HEK293T (cell line): ENCODE measurements at regions not wholly inside any gene's neighbourhood (a gene's known extent, or its start where the extent isn't known, plus 50 kb on each side); places are given as distances from the start of the nearest gene placed in this dataset.

Experiments used
- CTCF ChIA-PET: fragments of 350-600 bp; formaldehyde crosslinking; extraction: SDS; loops from one replicate; lab custom pipeline; 2021; ENCODE audit warnings: antibody characterized with exemption, inconsistent platforms; lab: Yijun Ruan, JAX
- POLR2A ChIA-PET: fragments of 350-600 bp; formaldehyde crosslinking; extraction: SDS; loops from one replicate; lab custom pipeline; 2020; ENCODE audit warnings: antibody characterized with exemption, inconsistent platforms; lab: Yijun Ruan, JAX
- DNase-seq: peaks from one replicate; pipeline ENCODE4 v3.0.0; 2012; ENCODE audit warnings: mixed read lengths; ENCODE audit errors: extremely low spot score
- ARNT ChIP-seq: fragments of 450-650 bp; IDR thresholded peaks from 2 replicates; pipeline ENCODE4 v1.6.1; 2017; ENCODE audit warnings: mild to moderate bottlenecking
- BHLHE40 ChIP-seq: fragments of 450-650 bp; IDR thresholded peaks from 2 replicates; pipeline ENCODE4 v1.6.1; 2016; ENCODE audit warnings: mild to moderate bottlenecking, moderate library complexity, borderline replicate concordance
- CTBP1 ChIP-seq: fragments of 450-650 bp; IDR thresholded peaks from 2 replicates; pipeline ENCODE4 v1.6.1; 2016; ENCODE audit warnings: borderline replicate concordance
- ELF4 ChIP-seq: fragments of 450-650 bp; IDR thresholded peaks from 2 replicates; pipeline ENCODE4 v1.6.1; 2017; ENCODE audit warnings: antibody characterized with exemption
- FOXA1 ChIP-seq: fragments of 450-650 bp; IDR thresholded peaks from 2 replicates; pipeline ENCODE4 v1.6.1; 2016; ENCODE audit warnings: mild to moderate bottlenecking
- FOXK2 ChIP-seq: fragments of 450-650 bp; IDR thresholded peaks from 2 replicates; pipeline ENCODE4 v1.6.1; 2016; ENCODE audit warnings: mild to moderate bottlenecking
- FOXM1 ChIP-seq: fragments of 450-650 bp; IDR thresholded peaks from 2 replicates; pipeline ENCODE4 v1.6.1; 2017; ENCODE audit warnings: mild to moderate bottlenecking, borderline replicate concordance
- HDGF ChIP-seq: fragments of 450-650 bp; IDR thresholded peaks from 2 replicates; pipeline ENCODE4 v1.6.1; 2017; ENCODE audit warnings: antibody characterized with exemption, borderline replicate concordance
- L3MBTL2 ChIP-seq: fragments of 450-650 bp; conservative IDR thresholded peaks from 2 replicates; pipeline ENCODE4 v1.6.1; 2016; ENCODE audit warnings: mild to moderate bottlenecking
- LEF1 ChIP-seq: fragments of 450-650 bp; IDR thresholded peaks from 2 replicates; pipeline ENCODE4 v1.6.1; 2017; ENCODE audit warnings: mild to moderate bottlenecking, borderline replicate concordance
- NFRKB ChIP-seq: fragments of 450-650 bp; IDR thresholded peaks from 2 replicates; pipeline ENCODE4 v1.6.1; 2016; ENCODE audit warnings: mild to moderate bottlenecking, moderate library complexity
- PKNOX1 ChIP-seq: fragments of 450-650 bp; IDR thresholded peaks from 2 replicates; pipeline ENCODE4 v1.6.1; 2016
- SP1 ChIP-seq: fragments of 450-650 bp; IDR thresholded peaks from 2 replicates; pipeline ENCODE4 v1.6.1; 2017
- SUZ12 ChIP-seq: fragments of 450-650 bp; IDR thresholded peaks from 2 replicates; pipeline ENCODE4 v1.6.1; 2016; ENCODE audit warnings: mild to moderate bottlenecking
- TARDBP ChIP-seq: fragments of 450-650 bp; IDR thresholded peaks from 2 replicates; pipeline ENCODE4 v1.6.1; 2016
- ZNF384 ChIP-seq: fragments of 450-650 bp; IDR thresholded peaks from 2 replicates; pipeline ENCODE4 v1.6.1; 2016

DNA sequence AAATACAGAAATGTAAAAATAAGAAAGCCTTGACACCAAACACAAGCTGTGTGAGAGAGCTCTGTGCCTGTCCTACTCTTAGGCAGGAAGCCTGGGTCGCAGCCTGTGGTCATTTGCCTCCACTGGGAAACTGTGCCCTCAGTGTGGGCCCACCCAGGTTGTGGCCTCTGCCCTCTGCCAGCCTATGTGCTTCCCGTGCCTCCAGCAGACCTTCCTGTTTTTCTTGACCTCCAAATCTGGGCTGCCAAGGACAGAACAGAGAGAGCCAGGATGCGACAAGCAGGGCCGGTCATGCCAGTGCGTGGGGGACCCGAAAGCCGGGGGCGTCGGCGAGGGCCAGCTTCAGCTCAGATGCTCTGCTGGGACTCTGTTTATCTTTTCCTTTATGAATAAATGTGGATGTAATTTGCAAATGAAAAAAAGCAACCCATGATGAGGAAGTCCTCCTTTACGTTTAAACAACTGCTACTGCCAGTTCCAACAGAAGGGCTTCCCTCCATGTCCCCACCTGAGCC, 189.2 kb upstream of the EXOC2 start:
- DNase-seq, result no peak
- TF ChIP-seq TARDBP, result no peak
- TF ChIP-seq ZNF384, result no peak
- TF ChIP-seq BHLHE40, result no peak
- TF ChIP-seq LEF1, result no peak
- TF ChIP-seq FOXM1, result no peak
- TF ChIP-seq NFRKB, result no peak
- no peak for TF ChIP-seq ARNT
- TF ChIP-seq PKNOX1, result no peak
- TF ChIP-seq SUZ12, result no peak
- TF ChIP-seq CTBP1, result no peak
- TF ChIP-seq ELF4, result no peak
- no peak for TF ChIP-seq FOXK2
- no peak for TF ChIP-seq L3MBTL2
- ChIA-PET CTCF (no interaction called here), POLR2A (no interaction called here)

DNA sequence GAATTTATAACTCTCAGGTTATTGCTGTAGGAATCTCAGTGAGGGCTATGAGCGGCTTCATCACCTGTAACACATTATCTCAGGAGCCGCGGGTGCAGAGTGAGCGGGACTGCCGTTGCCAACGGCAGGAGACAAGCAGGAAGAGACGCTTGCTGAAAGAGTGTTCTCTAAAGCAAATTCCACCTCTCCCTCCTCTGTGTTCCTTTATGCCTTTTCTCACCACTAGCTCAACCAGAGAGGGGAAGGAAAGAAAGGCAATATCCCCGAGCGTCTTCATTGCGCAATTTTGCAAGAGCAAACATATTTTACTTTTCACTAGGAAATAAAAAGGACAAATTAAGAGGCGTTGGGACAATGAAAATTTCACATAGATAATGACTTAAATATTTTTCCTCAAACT, 185.2 kb upstream of the EXOC2 start:
- DNase-seq, result no peak
- POLR2A ChIA-PET, result no interaction called here
- TF ChIP-seq SUZ12 (no peak), CTBP1 (no peak), FOXM1 (no peak), ARNT (no peak), BHLHE40 (no peak), LEF1 (no peak), ZNF384 (no peak), TARDBP (no peak), FOXA1 (no peak), FOXK2 (no peak), HDGF (no peak), L3MBTL2 (no peak), ELF4 (no peak), SP1 (no peak), NFRKB (no peak), PKNOX1 (no peak)
- CTCF ChIA-PET, result no interaction called here

GRCh38 chr6:875012-875411, 182.1 kb upstream of the EXOC2 start:
- CTCF ChIA-PET, result interaction anchor here (0.9 kb wide), 1 partner anchor 10 kb away, joined by 3 read pairs; no protein-coding TSS in a partner anchor
- POLR2A ChIA-PET, result no interaction called here
- TF ChIP-seq ELF4 (no peak), SP1 (no peak), L3MBTL2 (no peak), LEF1 (no peak)
- no peak for DNase-seq

DNA sequence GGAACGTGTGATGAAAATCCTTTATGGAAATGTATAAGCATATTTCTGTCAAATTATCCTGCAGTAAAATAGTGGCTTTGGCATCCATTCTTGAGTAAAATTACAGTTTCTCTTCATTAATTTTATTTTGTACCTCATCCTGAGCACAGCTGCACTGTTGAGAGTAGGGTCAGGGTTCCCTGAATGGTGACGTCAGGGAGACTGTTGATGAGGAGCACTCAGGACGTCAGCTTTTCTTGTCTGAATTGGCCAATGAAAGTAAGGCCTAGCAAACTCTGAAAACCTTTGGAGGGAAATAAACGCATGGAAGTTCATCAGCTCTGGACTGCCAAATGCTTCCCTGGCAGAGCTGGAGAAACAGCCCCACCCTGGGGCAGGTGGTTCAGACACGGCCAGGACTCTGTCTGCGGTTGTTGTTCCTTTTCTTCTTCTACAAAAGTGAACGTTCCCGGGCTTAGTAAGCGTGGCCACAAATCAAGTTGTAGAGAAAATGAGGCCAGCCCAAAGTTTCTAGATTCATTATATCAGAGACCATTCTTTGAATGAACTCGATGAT, 179.7 kb upstream of the EXOC2 start:
- no peak for TF ChIP-seq TARDBP
- TF ChIP-seq FOXA1, result no peak
- no peak for TF ChIP-seq CTBP1
- no peak for TF ChIP-seq PKNOX1
- TF ChIP-seq SUZ12, result no peak
- no peak for DNase-seq
- POLR2A ChIA-PET, result no interaction called here
- CTCF ChIA-PET, result no interaction called here

GRCh38 chr6:871503-871902, 178.6 kb upstream of the EXOC2 start:
- ChIA-PET CTCF (no interaction called here), POLR2A (no interaction called here)
- no peak for DNase-seq
- TF ChIP-seq PKNOX1, result no peak
- TF ChIP-seq ZNF384, result no peak
- TF ChIP-seq FOXM1, result no peak
- no peak for TF ChIP-seq SUZ12
- no peak for TF ChIP-seq ARNT
- TF ChIP-seq L3MBTL2, result no peak
- TF ChIP-seq ELF4, result no peak
- TF ChIP-seq NFRKB, result no peak
- no peak for TF ChIP-seq LEF1
- TF ChIP-seq FOXA1, result no peak

DNA sequence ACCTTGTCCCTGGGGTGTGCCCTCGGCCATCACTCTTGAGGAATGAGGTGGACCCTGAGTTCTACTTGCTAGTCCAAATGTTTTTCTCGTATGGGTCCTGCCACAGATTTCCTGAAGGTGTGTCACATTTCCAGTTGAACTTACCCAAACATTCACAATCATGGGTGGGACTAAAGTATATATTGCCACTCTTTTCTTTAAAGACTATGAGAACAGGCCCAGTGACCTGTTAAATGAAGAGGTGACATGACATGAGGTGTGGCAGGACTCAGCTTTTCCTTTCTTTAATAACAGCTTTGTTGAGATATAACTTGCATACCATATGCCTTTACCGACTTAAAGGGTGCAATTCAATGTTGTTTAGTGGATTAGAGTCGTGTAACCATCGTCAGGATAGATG, 177.2 kb upstream of the EXOC2 start:
- no peak for DNase-seq
- ChIA-PET POLR2A (no interaction called here), CTCF (interaction anchor here (0.7 kb wide), 1 partner anchor 291 kb away, joined by 3 read pairs; no protein-coding TSS in a partner anchor)
- TF ChIP-seq ELF4, result no peak
- no peak for TF ChIP-seq SP1
- TF ChIP-seq BHLHE40, result no peak
- no peak for TF ChIP-seq CTBP1
- TF ChIP-seq FOXM1, result no peak
- no peak for TF ChIP-seq ZNF384
- TF ChIP-seq PKNOX1, result no peak
- TF ChIP-seq L3MBTL2, result no peak
- TF ChIP-seq ARNT, result no peak
- TF ChIP-seq TARDBP, result no peak
- TF ChIP-seq SUZ12, result no peak
- TF ChIP-seq HDGF, result no peak
- no peak for TF ChIP-seq FOXA1
- no peak for TF ChIP-seq FOXK2
- no peak for TF ChIP-seq LEF1
- no peak for TF ChIP-seq NFRKB
